ENCODE measurements at regions not wholly inside any gene's neighbourhood (a gene's known extent, or its start where the extent isn't known, plus 50 kb on each side); places are given as distances from the start of the nearest gene placed in this dataset.

DNA sequence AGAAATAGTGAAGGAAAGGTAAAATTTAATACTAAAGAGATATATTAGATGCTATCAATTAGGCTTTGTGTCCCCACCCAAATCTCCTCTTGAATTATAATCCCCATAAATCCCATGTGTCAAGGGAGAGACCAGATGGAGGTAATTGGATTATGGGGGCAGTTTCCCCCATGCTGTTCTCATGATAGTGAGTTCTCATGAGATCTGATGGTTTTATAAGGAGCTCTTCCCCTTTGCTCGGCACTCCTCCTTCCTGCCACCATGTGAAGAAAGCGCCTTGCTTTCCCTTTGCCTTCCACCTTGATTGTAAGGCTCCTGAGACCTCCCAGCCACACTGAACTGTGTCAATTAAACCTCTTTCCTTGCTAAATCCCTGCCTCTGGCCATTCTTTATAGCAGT lies 697.0 kb upstream of the RGMB start:
- DNase-seq, result no peak

DNA sequence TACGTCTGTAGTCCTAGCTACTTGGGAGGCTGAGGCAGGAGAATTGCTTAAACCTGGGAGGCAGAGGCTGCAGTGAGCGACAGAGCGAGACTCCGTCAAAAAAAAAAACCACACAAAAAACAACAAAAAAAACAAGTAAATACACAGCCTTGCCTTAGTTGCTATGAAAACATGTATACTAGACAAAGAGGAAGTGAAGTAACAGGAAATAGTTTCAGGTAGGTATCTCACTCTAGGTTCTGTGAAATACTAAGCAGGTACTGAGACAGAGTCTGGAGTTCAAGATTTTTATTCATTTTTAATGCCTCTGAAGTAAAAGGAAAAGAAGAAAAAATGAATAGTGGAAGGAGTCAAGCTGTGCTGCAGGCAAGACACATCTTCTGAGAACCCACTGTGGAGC lies 687.9 kb upstream of the RGMB start:
- DNase-seq, result no peak

- no peak for DNase-seq
Observed at GRCh38 chr5:98095072-98095471, 678.4 kb upstream of the RGMB start.

DNA sequence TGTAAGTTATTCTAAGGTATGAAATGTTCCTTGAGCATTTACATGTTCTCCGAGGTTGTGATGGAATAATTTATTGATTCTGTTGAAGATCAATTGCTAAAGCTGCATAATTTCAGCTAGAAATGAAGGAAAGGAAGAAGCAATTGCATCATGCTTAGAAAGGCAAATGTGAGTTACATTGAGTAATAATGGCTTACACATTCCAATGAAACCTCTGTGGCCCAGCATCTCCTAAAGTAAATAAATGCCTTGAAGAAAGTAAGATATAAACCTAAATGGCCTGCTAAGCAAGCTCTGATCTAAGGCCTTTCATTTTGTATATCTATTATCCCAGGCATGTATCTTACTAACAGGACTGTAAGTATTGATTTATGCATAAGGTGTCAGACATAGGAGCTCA lies 677.3 kb upstream of the RGMB start:
- no peak for DNase-seq

GRCh38 chr5:98099448-98100105 lies 673.9 kb upstream of the RGMB start:
- DNase-seq, result no peak

- no peak for DNase-seq
Observed at GRCh38 chr5:98101131-98101530, 672.3 kb upstream of the RGMB start.

DNA sequence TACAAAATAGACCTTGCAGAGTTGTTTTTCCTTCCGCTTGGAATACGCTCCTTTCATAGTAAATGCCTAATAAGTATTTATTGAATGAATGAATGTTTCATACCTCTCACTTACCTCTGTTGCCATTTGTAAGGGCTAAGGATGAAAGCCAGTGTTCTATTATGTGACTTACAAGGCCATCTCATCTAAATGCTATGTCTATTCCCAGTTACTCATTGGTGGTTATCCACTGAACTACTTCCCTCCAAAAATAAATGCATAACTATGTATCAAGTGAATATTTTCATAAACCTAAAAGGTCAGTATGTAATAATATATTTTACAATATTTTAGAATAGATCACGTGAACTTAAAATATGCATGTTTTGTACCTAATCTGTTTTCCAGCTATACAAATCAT lies 670.5 kb upstream of the RGMB start:
- no peak for DNase-seq

GRCh38 chr5:98103807-98104206 lies 669.7 kb upstream of the RGMB start:
- no peak for DNase-seq

DNA sequence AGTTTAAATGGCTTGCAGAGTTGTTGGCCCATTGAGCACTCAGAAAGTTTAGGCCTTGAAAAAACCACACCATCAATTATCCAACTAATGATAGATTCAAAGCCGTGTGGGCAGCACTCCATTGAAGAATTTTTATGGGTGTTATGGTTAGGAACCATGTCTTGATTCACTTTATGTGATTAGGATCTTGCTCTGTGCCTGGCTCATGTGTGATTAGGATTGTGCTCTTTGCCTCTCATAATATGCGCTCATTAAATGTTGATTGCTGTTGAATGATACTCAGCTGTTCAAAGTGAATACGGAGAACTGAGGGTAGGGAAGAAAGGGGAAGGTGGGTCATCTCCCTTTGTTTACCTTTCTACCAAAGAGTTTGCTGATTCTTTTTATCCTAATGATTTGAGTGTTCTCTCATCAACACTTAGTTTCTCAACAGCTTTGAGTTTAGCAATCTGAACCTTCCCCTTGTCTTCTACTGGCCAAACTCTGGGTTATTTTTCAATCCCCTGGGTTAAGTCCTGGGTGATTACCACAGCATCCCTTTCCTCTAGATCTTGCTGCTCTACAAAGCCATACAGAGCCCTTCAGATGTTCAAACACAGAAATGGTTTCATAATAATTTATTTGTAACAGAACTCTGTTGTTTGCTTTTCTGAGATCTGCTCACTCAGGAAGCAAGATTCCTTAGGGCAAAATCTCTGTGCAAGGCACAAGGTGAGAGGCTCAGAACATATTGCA lies 668.8 kb upstream of the RGMB start:
- DNase-seq, result no peak

DNA sequence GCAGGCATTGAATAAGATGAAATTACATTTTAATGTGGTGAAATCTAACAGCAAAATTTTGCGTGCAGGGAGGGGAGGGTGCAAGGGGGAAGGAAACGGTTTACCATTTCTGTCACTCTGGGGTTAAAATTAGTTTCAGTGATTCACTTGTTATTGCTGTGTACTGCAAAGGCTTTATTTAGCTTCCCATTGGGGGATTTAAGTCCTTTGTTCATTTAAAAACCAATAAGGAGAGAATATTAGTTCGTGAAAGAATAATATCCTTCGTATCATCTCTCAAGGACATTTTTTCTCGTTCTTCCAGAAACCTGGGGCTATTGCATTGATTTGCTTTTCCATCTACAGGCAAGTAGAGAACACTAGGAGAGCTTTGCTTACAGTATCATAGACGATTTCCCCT lies 667.8 kb upstream of the RGMB start:
- DNase-seq, result no peak

DNA sequence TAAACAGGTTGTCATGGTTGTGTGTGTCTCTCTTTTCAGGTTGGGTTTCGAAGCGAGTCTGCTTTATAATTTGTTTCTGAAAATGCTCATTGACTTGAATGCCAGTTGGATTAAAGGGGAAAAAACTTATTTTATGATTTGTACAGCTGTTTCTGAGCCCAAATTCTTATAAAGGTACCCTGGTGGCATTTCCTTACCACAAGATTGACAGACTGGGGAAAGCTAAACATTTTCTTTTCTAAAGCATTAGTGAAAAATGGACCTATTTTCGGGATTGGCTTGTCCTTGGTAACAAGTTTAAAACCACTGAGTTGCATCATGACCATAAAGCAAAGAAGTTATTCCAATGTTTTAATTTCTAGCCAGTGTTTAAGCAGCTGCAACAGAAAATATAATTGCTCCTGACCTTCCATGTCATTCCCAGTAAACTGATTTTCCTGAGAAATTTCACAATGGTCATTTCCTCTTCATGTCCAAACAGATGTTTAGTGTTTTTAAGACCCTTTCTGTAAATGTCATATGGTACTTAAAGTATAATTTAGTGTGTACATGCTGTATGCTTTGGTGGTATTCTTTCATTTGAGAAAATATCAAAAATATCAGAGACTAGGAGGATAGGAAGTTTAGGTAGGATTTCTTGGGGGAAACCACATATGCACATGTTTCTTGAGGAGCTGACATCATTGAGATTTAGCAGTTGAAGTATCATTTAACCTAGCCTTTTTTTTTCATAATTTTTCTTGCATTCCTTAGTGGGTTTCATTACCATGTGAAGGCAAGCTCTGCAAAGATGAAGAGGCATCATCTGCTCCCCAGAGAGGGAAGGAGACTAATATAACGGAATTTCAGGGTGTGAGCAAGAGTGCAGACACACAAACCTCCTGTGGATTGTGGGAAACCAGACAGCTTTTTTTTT lies 667.1 kb upstream of the RGMB start:
- no peak for DNase-seq

GRCh38 chr5:98108497-98108896 lies 665.0 kb upstream of the RGMB start:
- DNase-seq, result no peak

DNA sequence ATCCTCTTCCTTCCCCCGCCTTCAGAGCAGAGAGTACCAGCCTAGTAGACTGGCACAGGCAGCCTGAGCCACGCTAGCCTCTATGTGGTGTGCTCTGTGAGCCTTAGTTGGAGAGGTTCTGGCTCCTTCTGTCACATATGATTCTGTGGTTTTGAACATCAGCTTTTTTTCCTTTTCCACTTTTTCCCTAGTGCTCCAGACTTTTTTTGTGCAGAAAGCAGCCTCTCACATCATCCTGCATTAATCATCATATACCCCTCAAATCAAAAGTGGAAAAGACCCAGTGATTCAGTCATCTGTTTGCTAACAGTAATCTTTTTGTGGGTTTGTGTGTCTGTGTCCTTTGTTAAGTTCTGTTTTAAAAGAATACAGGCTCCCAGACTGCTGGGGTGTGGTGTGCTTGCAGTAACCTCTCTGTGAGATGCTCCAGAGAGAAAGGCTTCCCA lies 663.9 kb upstream of the RGMB start:
- DNase-seq, result no peak

DNA sequence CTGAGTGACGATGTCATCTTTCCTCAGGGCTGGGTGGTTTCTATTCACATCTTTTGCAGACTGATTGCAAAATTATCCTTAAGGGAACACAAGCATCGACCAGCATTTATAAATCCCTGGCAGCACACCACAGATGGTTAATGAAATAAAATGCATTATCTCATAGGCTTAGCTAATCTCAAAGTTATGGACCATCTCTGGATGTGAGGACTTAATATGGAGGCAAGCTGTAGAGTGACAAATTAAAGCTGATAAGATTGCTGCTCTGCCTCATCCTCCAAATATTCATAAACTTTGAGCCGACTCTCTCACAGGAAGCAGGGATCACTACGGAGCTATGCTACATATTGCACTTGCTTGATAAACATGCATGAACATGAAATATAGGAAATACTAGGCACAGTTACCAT lies 663.2 kb upstream of the RGMB start:
- peak; percentile 29 for DNase-seq

- no peak for DNase-seq
Observed at GRCh38 chr5:98110791-98111190, 662.7 kb upstream of the RGMB start.

DNA sequence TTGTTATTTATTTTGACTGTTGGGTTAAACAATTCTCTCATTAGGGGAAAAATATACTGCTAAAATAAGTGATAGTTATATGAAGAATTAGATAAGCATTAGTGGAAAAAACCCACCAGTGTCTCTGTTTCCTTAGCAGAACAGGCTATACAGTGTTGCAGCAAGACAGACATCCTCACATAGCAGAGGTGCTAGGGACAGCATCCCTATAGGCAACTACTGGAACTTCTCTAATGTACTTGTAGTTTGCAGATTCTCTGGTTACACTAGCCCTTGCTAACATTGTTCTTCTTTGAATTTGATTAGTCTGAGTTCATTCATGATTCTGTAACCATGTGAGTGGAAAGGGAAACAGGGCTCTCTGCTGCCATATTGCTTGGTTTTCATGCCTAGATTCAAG lies 661.8 kb upstream of the RGMB start:
- no peak for DNase-seq

DNA sequence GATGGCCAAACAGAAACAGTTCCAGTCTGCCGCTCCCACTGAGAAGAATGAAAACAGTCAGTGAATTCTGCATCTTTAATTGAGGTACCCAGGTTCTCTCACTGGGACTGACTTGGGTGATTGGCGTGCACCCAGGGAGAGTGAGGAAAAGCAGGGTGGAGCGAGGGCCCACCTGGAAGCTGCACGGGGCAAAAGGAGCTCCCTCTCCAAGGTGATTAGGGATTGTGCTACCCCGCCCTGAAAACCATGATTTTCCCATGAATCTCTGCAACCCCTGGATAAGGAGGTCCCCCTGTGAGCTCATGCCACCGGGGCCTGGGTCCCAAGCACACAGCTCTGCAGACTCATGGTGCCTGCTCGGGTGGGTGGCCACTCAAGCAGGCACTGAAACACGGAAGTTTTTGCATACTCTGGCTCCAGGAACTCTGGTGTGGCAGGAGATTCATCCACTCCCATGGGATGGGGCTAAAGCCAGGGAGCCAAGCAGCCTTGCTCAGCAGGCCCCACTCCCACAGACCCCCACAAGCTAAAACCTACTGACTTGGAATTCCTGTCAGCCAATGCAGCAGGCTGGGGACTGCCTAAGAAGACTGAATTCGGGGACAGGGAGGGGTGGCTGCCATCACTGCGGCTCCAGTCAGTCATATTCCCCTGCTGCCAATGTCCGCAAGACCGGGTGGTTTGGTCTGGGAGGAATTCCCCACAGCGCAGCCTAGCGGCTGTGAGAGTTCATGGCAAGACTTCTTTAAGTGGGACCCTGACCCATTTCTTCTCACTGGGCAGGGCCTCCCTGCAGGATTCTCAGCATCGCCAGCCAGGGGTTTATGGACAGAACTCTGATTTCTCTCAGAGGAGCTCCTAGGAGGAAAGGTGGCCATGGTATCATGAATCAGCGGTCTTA lies 652.2 kb upstream of the RGMB start:
- DNase-seq, result no peak

DNA sequence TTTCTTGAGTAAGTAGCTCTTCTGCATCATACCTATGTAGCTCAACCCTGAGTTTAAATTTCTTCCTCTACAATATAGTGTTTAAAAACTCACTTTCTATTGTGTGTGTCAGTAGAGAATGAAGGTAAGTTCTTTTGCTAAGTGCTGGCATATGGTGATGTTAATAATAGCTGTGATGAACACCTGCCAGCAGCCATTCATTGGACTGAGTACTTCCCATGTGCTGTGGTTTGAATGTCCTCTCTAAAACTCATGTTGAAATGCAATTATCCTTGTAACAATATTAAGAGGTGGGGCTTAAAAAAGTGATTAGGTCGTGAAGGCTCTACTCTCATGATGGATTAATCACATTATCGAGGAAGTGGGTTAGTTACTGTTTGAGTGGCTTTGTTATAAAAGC lies 645.2 kb upstream of the RGMB start:
- no peak for DNase-seq

- no peak for DNase-seq
Observed at GRCh38 chr5:98128846-98129245, 644.6 kb upstream of the RGMB start.

- no peak for DNase-seq
Observed at GRCh38 chr5:98130261-98131035, 643.0 kb upstream of the RGMB start.

DNA sequence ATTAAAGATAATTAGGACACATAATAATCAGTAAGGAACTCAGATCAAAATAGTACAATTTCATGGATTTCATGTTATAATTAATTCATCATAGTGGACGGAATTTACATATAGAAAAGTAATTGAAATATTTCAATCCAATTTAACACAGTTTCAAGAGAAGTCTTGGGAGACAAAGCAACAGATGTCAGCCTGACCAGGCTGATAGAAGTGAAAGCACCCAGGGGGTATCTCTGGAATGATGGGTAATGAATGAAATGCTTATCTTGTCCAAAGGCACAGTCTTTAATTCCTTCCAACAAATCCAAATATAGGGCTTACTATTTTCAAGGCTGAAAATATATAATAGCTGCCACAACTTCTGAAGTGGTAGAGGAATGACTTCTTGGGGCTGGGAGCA lies 629.3 kb upstream of the RGMB start:
- peak; percentile 9 for DNase-seq

DNA sequence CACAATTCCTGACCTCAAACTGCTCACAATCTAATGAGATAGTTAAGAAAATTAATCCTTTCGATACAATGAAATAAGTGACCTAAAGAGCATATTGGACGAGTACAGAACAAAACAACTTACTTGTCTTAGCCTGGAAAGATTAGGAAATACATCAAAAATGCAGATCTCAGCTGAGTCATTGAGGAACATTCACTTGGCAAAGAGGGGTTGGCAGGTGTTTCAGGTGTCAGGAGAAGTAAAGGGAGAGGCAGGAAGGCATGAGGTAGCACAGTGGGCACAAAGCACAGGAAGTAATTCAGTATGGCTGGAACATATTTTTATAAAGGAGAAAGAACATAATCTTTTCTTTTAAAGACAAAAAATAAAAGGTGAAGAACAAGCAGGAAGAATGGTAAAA lies 628.8 kb upstream of the RGMB start:
- DNase-seq, result no peak

Data from eye (tissue), 1 donor.